Fibroblast of mammary gland (primary cell): ENCODE measurements at regions not wholly inside any gene's neighbourhood (a gene's known extent, or its start where the extent isn't known, plus 50 kb on each side); places are given as distances from the start of the nearest gene placed in this dataset.

Source experiments
- DNase-seq: peaks from one replicate; pipeline ENCODE4 v3.0.0-alpha.2; 2010; ENCODE audit warnings: low read depth
- H3K4me3 ChIP-seq: 2 replicates; pipeline ENCODE4 v1.5.1; 2011; ENCODE audit warnings: low read depth, mild to moderate bottlenecking, low read length, moderate library complexity; ENCODE audit not compliant: control insufficient read depth
- TF ChIP-seq, protein P1 (sequence below): conservative IDR thresholded peaks from 2 replicates; pipeline ENCODE4 v1.5.1; 2011; ENCODE audit warnings: low read depth, low read length, inconsistent platforms; ENCODE audit not compliant: control insufficient read depth, insufficient read depth

- DNase-seq, result no peak
- H3K4me3 ChIP-seq, result no peak overlapping the region
- TF ChIP-seq, protein P1, sequence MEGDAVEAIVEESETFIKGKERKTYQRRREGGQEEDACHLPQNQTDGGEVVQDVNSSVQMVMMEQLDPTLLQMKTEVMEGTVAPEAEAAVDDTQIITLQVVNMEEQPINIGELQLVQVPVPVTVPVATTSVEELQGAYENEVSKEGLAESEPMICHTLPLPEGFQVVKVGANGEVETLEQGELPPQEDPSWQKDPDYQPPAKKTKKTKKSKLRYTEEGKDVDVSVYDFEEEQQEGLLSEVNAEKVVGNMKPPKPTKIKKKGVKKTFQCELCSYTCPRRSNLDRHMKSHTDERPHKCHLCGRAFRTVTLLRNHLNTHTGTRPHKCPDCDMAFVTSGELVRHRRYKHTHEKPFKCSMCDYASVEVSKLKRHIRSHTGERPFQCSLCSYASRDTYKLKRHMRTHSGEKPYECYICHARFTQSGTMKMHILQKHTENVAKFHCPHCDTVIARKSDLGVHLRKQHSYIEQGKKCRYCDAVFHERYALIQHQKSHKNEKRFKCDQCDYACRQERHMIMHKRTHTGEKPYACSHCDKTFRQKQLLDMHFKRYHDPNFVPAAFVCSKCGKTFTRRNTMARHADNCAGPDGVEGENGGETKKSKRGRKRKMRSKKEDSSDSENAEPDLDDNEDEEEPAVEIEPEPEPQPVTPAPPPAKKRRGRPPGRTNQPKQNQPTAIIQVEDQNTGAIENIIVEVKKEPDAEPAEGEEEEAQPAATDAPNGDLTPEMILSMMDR, result no peak
Observed at GRCh38 chrX:30153881-30154260, 61.5 kb upstream of the MAGEB2 start.

GRCh38 chrX:30156009-30156408, 59.4 kb upstream of the MAGEB2 start:
- no peak for DNase-seq
- no peak overlapping the region for H3K4me3 ChIP-seq
- TF ChIP-seq, protein P1, result no peak

- no peak overlapping the region for H3K4me3 ChIP-seq
- TF ChIP-seq, protein P1, result no peak
- no peak for DNase-seq
Observed at GRCh38 chrX:30156880-30157560, 58.3 kb upstream of the MAGEB2 start.

GRCh38 chrX:30161043-30161442, 54.3 kb upstream of the MAGEB2 start:
- H3K4me3 ChIP-seq, result no peak overlapping the region
- no peak for DNase-seq
- TF ChIP-seq, protein P1, result no peak
